ENCODE measurements at regions not wholly inside any gene's neighbourhood (a gene's known extent, or its start where the extent isn't known, plus 50 kb on each side); places are given as distances from the start of the nearest gene placed in this dataset.

DNA sequence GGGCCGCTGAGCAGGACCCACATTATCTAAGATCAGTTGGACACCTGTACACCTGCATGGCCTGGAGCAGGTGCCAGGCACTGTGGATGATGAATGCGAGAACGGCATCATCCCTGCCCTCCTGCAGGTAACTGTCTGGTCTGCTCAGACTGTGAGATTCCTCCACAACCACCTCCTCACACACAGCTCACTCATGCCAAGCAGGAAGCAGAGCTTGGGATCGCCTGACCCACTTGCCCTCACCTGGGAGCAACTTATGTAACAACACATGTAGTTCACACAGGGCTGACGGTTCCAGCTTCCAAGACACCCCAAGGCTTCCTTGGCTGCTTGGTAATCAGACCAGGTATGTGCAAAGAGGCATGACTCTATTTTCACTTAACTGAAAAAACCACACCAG is 359.2 kb downstream of the PREX1 start:
- peaks cover 0 to 2% of the 10 kb centered on the region in 2 donors for H3K27me3 ChIP-seq (ENCODE audit: control insufficient read depth in 1 of 2, insufficient read depth in 2 of 2, low read length in 2 of 2)
- H3K9me3 ChIP-seq (ENCODE audit: control insufficient read depth in 1 of 2, low read length in 2 of 2) = no peaks in the 10 kb centered on the region

DNA sequence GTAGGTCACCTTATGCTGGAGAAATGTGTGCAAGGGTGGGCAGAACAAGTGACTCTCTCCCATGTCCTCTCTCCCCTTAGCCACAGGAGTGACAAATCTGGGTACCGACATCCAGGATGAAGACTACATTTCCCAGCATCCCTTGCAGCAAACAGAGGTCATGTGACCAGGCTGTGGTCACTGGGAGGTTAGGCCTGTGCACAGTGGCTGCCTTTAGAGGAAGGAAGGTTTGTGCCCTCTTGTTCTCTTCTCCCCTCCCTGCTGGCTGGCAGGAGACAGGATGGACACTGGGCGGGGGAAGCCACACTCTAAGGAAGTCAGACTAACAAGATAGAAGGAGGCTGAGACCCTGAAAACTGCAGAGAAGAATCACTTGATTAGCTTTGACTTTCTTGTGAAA is 360.2 kb downstream of the PREX1 start:
- no peak overlapping the region for H3K4me3 ChIP-seq (ENCODE audit: low read depth in 1 of 2, low read length in 2 of 2)
- no peaks in the 10 kb centered on the region for H3K9me3 ChIP-seq (ENCODE audit: control insufficient read depth in 1 of 2, low read length in 2 of 2)
- no peak overlapping the region for H3K27ac ChIP-seq (ENCODE audit: low read depth, low read length)
- H3K27me3 ChIP-seq (ENCODE audit: control insufficient read depth in 1 of 2, insufficient read depth in 2 of 2, low read length in 2 of 2) = peaks cover 0 to 2% of the 10 kb centered on the region in 2 donors
- no peaks in the 10 kb centered on the region for H3K4me1 ChIP-seq (ENCODE audit: control insufficient read depth in 1 of 2, insufficient read depth in 2 of 2, low read length in 2 of 2)
- no peak overlapping the region for H3K9ac ChIP-seq (ENCODE audit: low read depth in 1 of 2, low read length in 2 of 2)
- no peaks in the 10 kb centered on the region for H3K36me3 ChIP-seq (ENCODE audit: control insufficient read depth in 1 of 2, insufficient read depth in 2 of 2, low read length in 2 of 2)

More for the DNA sequence above, 359.2 kb downstream of the PREX1 start:
- no peak overlapping the region for H3K9ac ChIP-seq (ENCODE audit: low read depth in 1 of 2, low read length in 2 of 2)
- H3K36me3 ChIP-seq (ENCODE audit: control insufficient read depth in 1 of 2, insufficient read depth in 2 of 2, low read length in 2 of 2) = no peaks in the 10 kb centered on the region
- no peak overlapping the region for H3K27ac ChIP-seq (ENCODE audit: low read depth, low read length)
- no peak overlapping the region for H3K4me3 ChIP-seq (ENCODE audit: low read depth in 1 of 2, low read length in 2 of 2)
- no peaks in the 10 kb centered on the region for H3K4me1 ChIP-seq (ENCODE audit: control insufficient read depth in 1 of 2, insufficient read depth in 2 of 2, low read length in 2 of 2)

DNA sequence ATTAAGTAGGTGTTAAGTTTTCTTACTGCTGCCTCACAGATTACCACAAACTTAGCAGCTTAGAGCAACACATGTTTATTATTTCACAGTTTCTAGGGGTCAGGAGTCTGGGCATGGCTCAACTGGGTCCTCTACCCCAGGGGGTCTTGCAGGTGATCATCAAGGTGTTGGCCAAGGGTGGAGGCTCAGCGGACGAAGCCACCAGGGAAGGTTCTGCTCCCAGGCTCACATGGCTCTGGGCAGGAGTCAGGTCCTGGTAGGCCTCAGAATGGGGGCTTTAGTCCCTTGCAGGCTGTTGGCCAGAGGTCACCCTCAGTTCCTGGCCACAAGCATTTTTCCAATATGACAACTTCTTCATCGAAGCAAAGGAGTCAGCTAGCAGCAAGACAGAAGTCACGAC is 362.5 kb downstream of the PREX1 start:
- Histone ChIP-seq H3K27me3 (ENCODE audit: control insufficient read depth in 1 of 2, insufficient read depth in 2 of 2, low read length in 2 of 2) (no peaks in the 10 kb centered on the region), H3K27ac (ENCODE audit: low read depth, low read length) (no peak overlapping the region)

GRCh38 chr20:48463916-48464315 is 363.9 kb downstream of the PREX1 start:
- Histone ChIP-seq H3K4me3 (ENCODE audit: low read depth in 1 of 2, low read length in 2 of 2) (no peak overlapping the region), H3K36me3 (ENCODE audit: control insufficient read depth in 1 of 2, insufficient read depth in 2 of 2, low read length in 2 of 2) (no peaks in the 10 kb centered on the region), H3K9ac (ENCODE audit: low read depth in 1 of 2, low read length in 2 of 2) (no peak overlapping the region), H3K27me3 (ENCODE audit: control insufficient read depth in 1 of 2, insufficient read depth in 2 of 2, low read length in 2 of 2) (no peaks in the 10 kb centered on the region), H3K9me3 (ENCODE audit: control insufficient read depth in 1 of 2, low read length in 2 of 2) (no peaks in the 10 kb centered on the region), H3K4me1 (ENCODE audit: control insufficient read depth in 1 of 2, insufficient read depth in 2 of 2, low read length in 2 of 2) (no peaks in the 10 kb centered on the region), H3K27ac (ENCODE audit: low read depth, low read length) (no peak overlapping the region)

More for the DNA sequence above, 362.5 kb downstream of the PREX1 start:
- H3K36me3 ChIP-seq (ENCODE audit: control insufficient read depth in 1 of 2, insufficient read depth in 2 of 2, low read length in 2 of 2) = no peaks in the 10 kb centered on the region
- H3K9me3 ChIP-seq (ENCODE audit: control insufficient read depth in 1 of 2, low read length in 2 of 2) = no peaks in the 10 kb centered on the region
- H3K4me3 ChIP-seq (ENCODE audit: low read depth in 1 of 2, low read length in 2 of 2) = no peak overlapping the region
- H3K4me1 ChIP-seq (ENCODE audit: control insufficient read depth in 1 of 2, insufficient read depth in 2 of 2, low read length in 2 of 2) = no peaks in the 10 kb centered on the region
- no peak overlapping the region for H3K9ac ChIP-seq (ENCODE audit: low read depth in 1 of 2, low read length in 2 of 2)

GRCh38 chr20:48463096-48463720 is 364.6 kb downstream of the PREX1 start:
- H3K27ac ChIP-seq (ENCODE audit: low read depth, low read length) = no peak overlapping the region
- H3K27me3 ChIP-seq (ENCODE audit: control insufficient read depth in 1 of 2, insufficient read depth in 2 of 2, low read length in 2 of 2) = no peaks in the 10 kb centered on the region
- no peaks in the 10 kb centered on the region for H3K36me3 ChIP-seq (ENCODE audit: control insufficient read depth in 1 of 2, insufficient read depth in 2 of 2, low read length in 2 of 2)
- no peaks in the 10 kb centered on the region for H3K9me3 ChIP-seq (ENCODE audit: control insufficient read depth in 1 of 2, low read length in 2 of 2)
- H3K4me3 ChIP-seq (ENCODE audit: low read depth in 1 of 2, low read length in 2 of 2) = no peak overlapping the region
- H3K9ac ChIP-seq (ENCODE audit: low read depth in 1 of 2, low read length in 2 of 2) = no peak overlapping the region
- H3K4me1 ChIP-seq (ENCODE audit: control insufficient read depth in 1 of 2, insufficient read depth in 2 of 2, low read length in 2 of 2) = no peaks in the 10 kb centered on the region

DNA sequence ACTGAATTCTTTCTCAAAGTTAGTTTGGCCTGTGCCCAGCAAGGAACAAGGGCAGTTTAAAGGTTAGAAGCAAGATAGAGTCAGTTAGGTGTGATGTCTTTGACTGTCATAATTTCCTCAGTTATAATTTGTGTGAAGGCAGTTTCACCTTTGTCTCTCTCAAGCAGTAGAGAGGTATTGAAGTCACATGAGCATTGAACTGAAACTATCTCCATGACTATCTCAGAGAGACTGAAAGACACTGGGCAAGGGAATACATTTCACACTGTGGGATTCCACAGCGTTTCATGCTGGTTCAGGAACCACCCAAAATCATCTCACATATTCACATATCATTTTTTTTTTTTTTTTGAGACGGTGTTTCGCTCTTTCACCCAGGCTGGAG is 366.1 kb downstream of the PREX1 start:
- Histone ChIP-seq H3K4me1 (ENCODE audit: control insufficient read depth in 1 of 2, insufficient read depth in 2 of 2, low read length in 2 of 2) (no peaks in the 10 kb centered on the region), H3K9me3 (ENCODE audit: control insufficient read depth in 1 of 2, low read length in 2 of 2) (no peaks in the 10 kb centered on the region), H3K27me3 (ENCODE audit: control insufficient read depth in 1 of 2, insufficient read depth in 2 of 2, low read length in 2 of 2) (no peaks in the 10 kb centered on the region), H3K4me3 (ENCODE audit: low read depth in 1 of 2, low read length in 2 of 2) (no peak overlapping the region), H3K27ac (ENCODE audit: low read depth, low read length) (no peak overlapping the region), H3K36me3 (ENCODE audit: control insufficient read depth in 1 of 2, insufficient read depth in 2 of 2, low read length in 2 of 2) (no peaks in the 10 kb centered on the region), H3K9ac (ENCODE audit: low read depth in 1 of 2, low read length in 2 of 2) (no peak overlapping the region)

DNA sequence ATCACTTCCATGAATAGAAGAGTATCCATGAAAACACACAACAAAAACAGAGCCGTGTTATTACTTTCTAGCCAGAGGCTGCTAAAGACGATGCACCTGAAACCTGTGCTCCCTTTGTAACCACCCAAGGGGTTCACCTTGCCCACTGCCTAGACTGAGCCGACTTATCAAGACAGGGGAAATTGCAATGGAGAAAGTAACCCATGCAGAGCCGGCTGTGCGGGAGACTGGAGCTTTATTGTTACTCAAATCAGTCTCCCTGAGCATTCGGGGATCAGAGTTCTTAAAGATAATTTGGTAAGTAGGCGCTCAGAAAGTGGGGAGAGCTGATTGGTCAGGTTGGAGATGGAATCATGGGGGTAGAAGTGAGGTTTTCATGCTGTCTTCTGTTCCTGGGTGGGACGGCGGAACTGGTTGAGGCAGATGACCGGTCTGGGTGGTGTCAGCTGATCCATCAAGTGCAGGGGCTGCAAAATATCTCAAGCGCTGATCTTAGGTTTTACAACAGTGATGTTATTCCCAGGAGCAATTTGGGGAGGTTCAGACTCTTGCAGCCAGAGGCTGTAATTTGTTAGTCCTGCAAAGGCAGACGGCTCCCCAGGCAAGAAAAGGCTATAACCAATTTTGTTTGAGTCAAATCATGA is 366.6 kb downstream of the PREX1 start:
- H3K4me1 ChIP-seq (ENCODE audit: control insufficient read depth in 1 of 2, insufficient read depth in 2 of 2, low read length in 2 of 2) = no peaks in the 10 kb centered on the region
- H3K4me3 ChIP-seq (ENCODE audit: low read depth in 1 of 2, low read length in 2 of 2) = no peak overlapping the region
- no peak overlapping the region for H3K9ac ChIP-seq (ENCODE audit: low read depth in 1 of 2, low read length in 2 of 2)
- no peaks in the 10 kb centered on the region for H3K27me3 ChIP-seq (ENCODE audit: control insufficient read depth in 1 of 2, insufficient read depth in 2 of 2, low read length in 2 of 2)
- H3K36me3 ChIP-seq (ENCODE audit: control insufficient read depth in 1 of 2, insufficient read depth in 2 of 2, low read length in 2 of 2) = no peaks in the 10 kb centered on the region
- no peak overlapping the region for H3K27ac ChIP-seq (ENCODE audit: low read depth, low read length)
- H3K9me3 ChIP-seq (ENCODE audit: control insufficient read depth in 1 of 2, low read length in 2 of 2) = no peaks in the 10 kb centered on the region

DNA sequence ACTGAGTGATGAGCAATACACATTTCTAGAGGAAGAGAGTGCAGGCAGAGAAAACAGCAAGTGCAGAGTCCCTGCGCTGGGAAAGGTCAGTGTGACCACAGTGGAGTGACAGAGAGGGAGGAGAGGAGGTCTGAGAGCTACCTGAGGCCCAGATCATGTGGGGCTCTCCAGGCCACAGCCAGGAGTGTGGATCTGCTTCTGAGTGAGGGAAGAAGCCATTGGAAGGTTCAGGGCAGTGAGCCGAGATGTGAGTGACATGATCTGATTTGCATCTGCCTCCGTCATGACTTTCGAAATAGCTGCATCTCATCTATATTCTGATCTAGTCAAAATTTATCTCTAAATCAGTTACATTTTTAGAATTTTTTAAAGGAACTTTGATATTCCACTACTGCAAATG is 367.1 kb downstream of the PREX1 start:
- Histone ChIP-seq H3K9ac (ENCODE audit: low read depth in 1 of 2, low read length in 2 of 2) (no peak overlapping the region), H3K4me3 (ENCODE audit: low read depth in 1 of 2, low read length in 2 of 2) (no peak overlapping the region), H3K36me3 (ENCODE audit: control insufficient read depth in 1 of 2, insufficient read depth in 2 of 2, low read length in 2 of 2) (no peaks in the 10 kb centered on the region), H3K27ac (ENCODE audit: low read depth, low read length) (no peak overlapping the region), H3K9me3 (ENCODE audit: control insufficient read depth in 1 of 2, low read length in 2 of 2) (no peaks in the 10 kb centered on the region), H3K27me3 (ENCODE audit: control insufficient read depth in 1 of 2, insufficient read depth in 2 of 2, low read length in 2 of 2) (no peaks in the 10 kb centered on the region), H3K4me1 (ENCODE audit: control insufficient read depth in 1 of 2, insufficient read depth in 2 of 2, low read length in 2 of 2) (no peaks in the 10 kb centered on the region)

- no peak overlapping the region for H3K27ac ChIP-seq (ENCODE audit: low read depth, low read length)
Measured at GRCh38 chr20:48459722-48460395, 367.9 kb downstream of the PREX1 start.

GRCh38 chr20:48458601-48459385 is 369.0 kb downstream of the PREX1 start:
- no peak overlapping the region for H3K4me3 ChIP-seq (ENCODE audit: low read depth in 1 of 2, low read length in 2 of 2)
- H3K9me3 ChIP-seq (ENCODE audit: control insufficient read depth in 1 of 2, low read length in 2 of 2) = no peaks in the 10 kb centered on the region
- no peaks in the 10 kb centered on the region for H3K36me3 ChIP-seq (ENCODE audit: control insufficient read depth in 1 of 2, insufficient read depth in 2 of 2, low read length in 2 of 2)
- no peaks in the 10 kb centered on the region for H3K27me3 ChIP-seq (ENCODE audit: control insufficient read depth in 1 of 2, insufficient read depth in 2 of 2, low read length in 2 of 2)
- H3K27ac ChIP-seq (ENCODE audit: low read depth, low read length) = no peak overlapping the region
- no peaks in the 10 kb centered on the region for H3K4me1 ChIP-seq (ENCODE audit: control insufficient read depth in 1 of 2, insufficient read depth in 2 of 2, low read length in 2 of 2)
- H3K9ac ChIP-seq (ENCODE audit: low read depth in 1 of 2, low read length in 2 of 2) = no peak overlapping the region

More at GRCh38 chr20:48459722-48460395, 367.9 kb downstream of the PREX1 start:
- H3K9me3 ChIP-seq (ENCODE audit: control insufficient read depth in 1 of 2, low read length in 2 of 2) = no peaks in the 10 kb centered on the region
- H3K36me3 ChIP-seq (ENCODE audit: control insufficient read depth in 1 of 2, insufficient read depth in 2 of 2, low read length in 2 of 2) = no peaks in the 10 kb centered on the region
- H3K27me3 ChIP-seq (ENCODE audit: control insufficient read depth in 1 of 2, insufficient read depth in 2 of 2, low read length in 2 of 2) = no peaks in the 10 kb centered on the region
- H3K4me1 ChIP-seq (ENCODE audit: control insufficient read depth in 1 of 2, insufficient read depth in 2 of 2, low read length in 2 of 2) = no peaks in the 10 kb centered on the region
- no peak overlapping the region for H3K4me3 ChIP-seq (ENCODE audit: low read depth in 1 of 2, low read length in 2 of 2)
- no peak overlapping the region for H3K9ac ChIP-seq (ENCODE audit: low read depth in 1 of 2, low read length in 2 of 2)
